Esophagus muscularis mucosa (tissue), 4 donors: ENCODE measurements at regions not wholly inside any gene's neighbourhood (a gene's known extent, or its start where the extent isn't known, plus 50 kb on each side); places are given as distances from the start of the nearest gene placed in this dataset.

Experiments used
- EP300 ChIP-seq: sonication (generic); formaldehyde crosslinking; IDR thresholded peaks from one replicate; pipeline ENCODE4 v1.6.1; 2017; ENCODE audit warnings: antibody characterized with exemption
- POLR2A ChIP-seq: fragments of 450-650 bp; IDR thresholded peaks from one replicate; pipeline ENCODE4 v1.6.1; 2017; ENCODE audit warnings: antibody characterized with exemption, moderate library complexity, mild to moderate bottlenecking, low read depth
- POLR2AphosphoS5 ChIP-seq, 2 donors: sonication (generic); formaldehyde crosslinking; IDR thresholded peaks; one replicate each; pipeline ENCODE4 v1.6.1; 2017; ENCODE audit warnings: antibody characterized with exemption in 2 of 2
- TF ChIP-seq, protein P1 (sequence below), 3 experiments: fragments of 200-600 bp in 2 of 3; fragments of 450-650 bp in 1 of 3; sonication (generic) in 2 of 3; IDR thresholded peaks; one replicate each; pipeline ENCODE4 v1.5.1; 2017 to 2019; ENCODE audit warnings: antibody characterized with exemption in 3 of 3, mild to moderate bottlenecking in 2 of 3, moderate library complexity in 1 of 3

DNA sequence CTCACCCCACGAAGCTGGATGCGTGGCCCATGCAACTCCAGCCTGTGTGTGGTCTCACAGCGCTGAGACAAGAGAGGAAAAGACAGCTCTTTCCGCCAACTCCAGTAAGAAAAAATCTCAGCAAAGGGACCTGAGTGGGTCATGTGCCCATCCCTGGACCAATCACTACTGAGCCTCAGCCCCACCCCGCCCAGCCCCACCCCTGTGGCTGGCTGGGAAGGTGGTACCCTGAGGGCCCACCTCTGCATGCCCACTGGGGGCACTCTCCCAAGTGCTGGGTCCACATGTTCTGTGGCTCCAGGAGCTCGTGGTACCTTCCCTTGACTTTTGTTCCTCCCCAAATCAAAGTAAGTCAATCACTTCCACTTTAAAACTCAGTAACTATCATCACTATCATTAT is 105.1 kb upstream of the SMIM23 start:
- TF ChIP-seq, protein P1, sequence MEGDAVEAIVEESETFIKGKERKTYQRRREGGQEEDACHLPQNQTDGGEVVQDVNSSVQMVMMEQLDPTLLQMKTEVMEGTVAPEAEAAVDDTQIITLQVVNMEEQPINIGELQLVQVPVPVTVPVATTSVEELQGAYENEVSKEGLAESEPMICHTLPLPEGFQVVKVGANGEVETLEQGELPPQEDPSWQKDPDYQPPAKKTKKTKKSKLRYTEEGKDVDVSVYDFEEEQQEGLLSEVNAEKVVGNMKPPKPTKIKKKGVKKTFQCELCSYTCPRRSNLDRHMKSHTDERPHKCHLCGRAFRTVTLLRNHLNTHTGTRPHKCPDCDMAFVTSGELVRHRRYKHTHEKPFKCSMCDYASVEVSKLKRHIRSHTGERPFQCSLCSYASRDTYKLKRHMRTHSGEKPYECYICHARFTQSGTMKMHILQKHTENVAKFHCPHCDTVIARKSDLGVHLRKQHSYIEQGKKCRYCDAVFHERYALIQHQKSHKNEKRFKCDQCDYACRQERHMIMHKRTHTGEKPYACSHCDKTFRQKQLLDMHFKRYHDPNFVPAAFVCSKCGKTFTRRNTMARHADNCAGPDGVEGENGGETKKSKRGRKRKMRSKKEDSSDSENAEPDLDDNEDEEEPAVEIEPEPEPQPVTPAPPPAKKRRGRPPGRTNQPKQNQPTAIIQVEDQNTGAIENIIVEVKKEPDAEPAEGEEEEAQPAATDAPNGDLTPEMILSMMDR (IDR thresholded peaks at IDR 0.05): no peak
- TF ChIP-seq POLR2A (no peak), EP300 (no peak), POLR2AphosphoS5 (IDR thresholded peaks at IDR 0.05) (no peak)
